Fibroblast of lung (primary cell): ENCODE measurements at regions not wholly inside any gene's neighbourhood (a gene's known extent, or its start where the extent isn't known, plus 50 kb on each side); places are given as distances from the start of the nearest gene placed in this dataset.

Experiments used
- DNase-seq, 2 donors: peaks; one replicate each; pipeline versions ENCODE4 v3.0.0 to v3.0.0-alpha.2; 2010; ENCODE audit warnings: low read depth in 2 of 2
- H2AFZ ChIP-seq: 2 replicates; pipeline ENCODE4 v1.5.1; 2012; ENCODE audit warnings: low read length, control low read depth, inconsistent platforms
- H3K27ac ChIP-seq: 2 replicates; pipeline ENCODE4 v1.5.1; 2011; ENCODE audit warnings: low read length, control low read depth; ENCODE audit not compliant: insufficient read depth
- H3K27me3 ChIP-seq: 2 replicates; pipeline ENCODE4 v1.5.1; 2011; ENCODE audit warnings: mild to moderate bottlenecking, low read length; ENCODE audit not compliant: control insufficient read depth, insufficient read depth
- H3K36me3 ChIP-seq: 2 replicates; pipeline ENCODE4 v1.5.1; 2011; ENCODE audit warnings: low read length; ENCODE audit not compliant: control insufficient read depth, insufficient read depth
- H3K4me1 ChIP-seq: 2 replicates; pipeline ENCODE4 v1.5.1; 2011; ENCODE audit warnings: low read length; ENCODE audit not compliant: control insufficient read depth, insufficient read depth; ENCODE audit errors: extremely low read depth
- H3K4me2 ChIP-seq: 2 replicates; pipeline ENCODE4 v1.5.1; 2011; ENCODE audit warnings: low read length, control low read depth; ENCODE audit not compliant: insufficient read depth; ENCODE audit errors: extremely low read depth
- H3K4me3 ChIP-seq, 4 experiments: fragments of 200-600 bp in 1 of 4; sonication (generic) in 1 of 4; replicated peaks in 1 of 4; 2 replicates each; pipeline ENCODE4 v1.5.1; 2011 to 2016; ENCODE audit warnings: low read length in 4 of 4, low read depth in 3 of 4, mild to moderate bottlenecking in 3 of 4, control low read depth in 2 of 4, inconsistent platforms in 1 of 4, mixed read lengths in 1 of 4; ENCODE audit not compliant: insufficient read depth in 1 of 4; ENCODE audit errors: control extremely low read depth in 1 of 4
- H3K79me2 ChIP-seq: 2 replicates; pipeline ENCODE4 v1.5.1; 2012; ENCODE audit warnings: mild to moderate bottlenecking, low read length, inconsistent platforms; ENCODE audit not compliant: control insufficient read depth, insufficient read depth
- H3K9ac ChIP-seq: 2 replicates; pipeline ENCODE4 v1.5.1; 2011; ENCODE audit warnings: mild to moderate bottlenecking, low read length, control low read depth; ENCODE audit not compliant: insufficient read depth
- H3K9me3 ChIP-seq: 2 replicates; pipeline ENCODE4 v1.5.1; 2012; ENCODE audit warnings: low read depth, low read length; ENCODE audit not compliant: control insufficient read depth, insufficient read depth
- H4K20me1 ChIP-seq: 2 replicates; pipeline ENCODE4 v1.5.1; 2011; ENCODE audit warnings: low read length; ENCODE audit not compliant: control insufficient read depth, insufficient read depth; ENCODE audit errors: extremely low read depth
- CTCF ChIP-seq, 2 donors: IDR thresholded peaks in 1 of 2; conservative IDR thresholded peaks in 1 of 2; 1 replicate in 1 of 2; 2 replicates in 1 of 2; pipeline ENCODE4 v1.5.1; 2011 to 2012; ENCODE audit warnings: low read length in 2 of 2, control low read depth in 1 of 2, inconsistent platforms in 1 of 2, low read depth in 1 of 2, mild to moderate bottlenecking in 1 of 2
- EZH2 ChIP-seq: IDR thresholded peaks from 2 replicates; pipeline ENCODE4 v1.5.1; 2012; ENCODE audit warnings: low read length, control low read depth, mild to moderate bottlenecking; ENCODE audit errors: missing control alignments

GRCh38 chr17:5783269-5783668, 199.0 kb upstream of the NLRP1 start:
- no peak overlapping the region for H3K4me2 ChIP-seq
- H3K4me1 ChIP-seq, result peaks cover 16% of the 10 kb centered on the region
- TF ChIP-seq CTCF (conservative IDR thresholded peaks at IDR 0.05 in 1 of 2, IDR thresholded peaks at IDR 0.05 in 1 of 2; ENCODE audit: low read depth in 1 of 2, low read length in 2 of 2) (no peak), EZH2 (no peak)
- H3K9me3 ChIP-seq, result no peaks in the 10 kb centered on the region
- no peak overlapping the region for H3K9ac ChIP-seq
- H3K27ac ChIP-seq, result no peak overlapping the region
- H3K4me3 ChIP-seq, result no peak overlapping the region
- H4K20me1 ChIP-seq, result no peaks in the 10 kb centered on the region
- H3K27me3 ChIP-seq, result no peaks in the 10 kb centered on the region
- no peaks in the 10 kb centered on the region for H3K36me3 ChIP-seq
- DNase-seq, result no peak
- no peak overlapping the region for H2AFZ ChIP-seq
- H3K79me2 ChIP-seq, result no peaks in the 10 kb centered on the region

- TF ChIP-seq CTCF (conservative IDR thresholded peaks at IDR 0.05 in 1 of 2, IDR thresholded peaks at IDR 0.05 in 1 of 2; ENCODE audit: low read depth in 1 of 2, low read length in 2 of 2) (no peak), EZH2 (no peak)
- Histone ChIP-seq H2AFZ (no peak overlapping the region), H3K9ac (no peak overlapping the region), H3K36me3 (no peaks in the 10 kb centered on the region), H3K27me3 (no peaks in the 10 kb centered on the region), H3K4me1 (peaks cover 18% of the 10 kb centered on the region), H3K9me3 (no peaks in the 10 kb centered on the region), H3K79me2 (no peaks in the 10 kb centered on the region), H4K20me1 (no peaks in the 10 kb centered on the region), H3K27ac (no peak overlapping the region), H3K4me3 (no peak overlapping the region), H3K4me2 (no peak overlapping the region)
- no peak for DNase-seq
These were observed 199.5 kb upstream of the NLRP1 start for GRCh38 chr17:5783851-5784250.

- Histone ChIP-seq H3K4me3 (no peak overlapping the region), H3K27ac (no peak overlapping the region), H3K27me3 (no peaks in the 10 kb centered on the region), H3K4me1 (peaks cover 18% of the 10 kb centered on the region), H3K9ac (no peak overlapping the region), H4K20me1 (no peaks in the 10 kb centered on the region), H2AFZ (no peak overlapping the region), H3K36me3 (no peaks in the 10 kb centered on the region), H3K79me2 (no peaks in the 10 kb centered on the region), H3K9me3 (no peaks in the 10 kb centered on the region), H3K4me2 (no peak overlapping the region)
- TF ChIP-seq EZH2 (no peak), CTCF (conservative IDR thresholded peaks at IDR 0.05 in 1 of 2, IDR thresholded peaks at IDR 0.05 in 1 of 2; ENCODE audit: low read depth in 1 of 2, low read length in 2 of 2) (no peak)
- no peak for DNase-seq
These were observed 200.5 kb upstream of the NLRP1 start for GRCh38 chr17:5784791-5785190.
